Stimulated activated CD8-positive, alpha-beta memory T cell treated with anti-CD3 and anti-CD28 coated beads, Interleukin-4, amount 100 ng/mL, for 4 hours (primary cell): ENCODE measurements at regions not wholly inside any gene's neighbourhood (a gene's known extent, or its start where the extent isn't known, plus 50 kb on each side); places are given as distances from the start of the nearest gene placed in this dataset.

Experiments
- DNase-seq, 2 donors: peaks; one replicate each; pipeline ENCODE4 v3.0.0-alpha.2; 2020; ENCODE audit warnings: low read depth in 2 of 2, low spot score in 1 of 2

GRCh38 chr3:193754719-193755118 is 161.7 kb downstream of the OPA1 start:
- no peak for DNase-seq

DNA sequence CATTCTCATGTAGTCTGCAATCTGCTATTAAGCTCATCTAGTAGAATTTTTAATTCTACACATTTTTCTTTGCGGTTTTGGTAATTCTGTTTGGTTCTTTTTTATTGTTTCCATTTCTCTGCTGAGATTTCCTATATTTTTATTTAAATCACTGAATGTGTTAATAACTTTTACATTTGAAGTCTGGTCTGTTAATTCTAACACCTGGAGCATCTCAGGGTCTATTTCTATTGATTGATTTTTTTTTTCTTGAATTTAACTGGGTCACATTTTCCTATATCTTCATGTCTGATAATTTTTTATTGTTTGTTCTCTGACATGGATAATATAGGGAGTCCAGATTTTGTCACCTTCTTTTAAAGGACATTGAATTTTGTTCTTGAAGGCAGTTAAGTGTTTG is 163.5 kb downstream of the OPA1 start:
- DNase-seq: no peak

GRCh38 chr3:193757457-193757856 is 164.4 kb downstream of the OPA1 start:
- no peak for DNase-seq

DNA sequence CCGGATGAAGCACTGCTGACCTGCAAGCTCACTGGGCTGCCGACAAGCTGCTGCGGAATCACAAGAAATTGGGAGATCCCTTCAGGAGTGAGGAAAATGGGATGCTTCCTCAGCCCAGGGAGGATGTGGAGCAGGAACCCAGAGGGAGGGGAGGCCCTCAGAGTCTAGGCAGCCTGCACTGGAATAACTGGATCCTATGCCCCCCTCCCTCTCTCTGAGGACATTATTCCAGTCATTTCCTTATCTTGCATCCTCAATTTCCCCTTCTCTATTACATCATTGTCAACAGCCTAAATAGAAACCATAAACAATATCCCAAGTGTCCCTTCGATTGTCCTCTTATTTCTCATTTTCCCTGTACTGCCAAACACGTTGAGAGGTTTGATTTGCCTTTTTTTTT is 169.0 kb downstream of the OPA1 start:
- DNase-seq: no peak

- no peak for DNase-seq
Measured at GRCh38 chr3:193762657-193763056, 169.6 kb downstream of the OPA1 start.

GRCh38 chr3:193764959-193765358 is 172.0 kb downstream of the OPA1 start:
- no peak for DNase-seq

- DNase-seq: no peak
Measured at GRCh38 chr3:193767353-193768069, 174.5 kb downstream of the OPA1 start.

DNA sequence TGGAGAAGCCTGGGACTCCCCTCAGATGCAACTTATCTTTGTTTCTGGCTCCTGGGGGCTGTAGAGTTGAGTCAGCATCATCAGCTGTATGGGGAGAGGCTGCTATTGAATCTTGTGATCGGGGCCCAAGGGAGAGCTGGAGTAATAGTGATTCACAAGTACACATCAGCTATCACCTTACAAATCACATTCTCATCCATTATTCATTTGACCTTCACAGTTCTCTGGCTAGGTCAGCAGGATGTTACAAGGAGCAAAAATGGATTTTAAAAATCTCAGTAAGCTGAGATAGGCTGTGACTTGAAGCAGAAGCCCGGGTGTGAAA is 175.0 kb downstream of the OPA1 start:
- DNase-seq: no peak

- no peak for DNase-seq
Measured at GRCh38 chr3:193769437-193769836, 176.4 kb downstream of the OPA1 start.

- no peak for DNase-seq
Measured at GRCh38 chr3:193771011-193771652, 178.1 kb downstream of the OPA1 start.

DNA sequence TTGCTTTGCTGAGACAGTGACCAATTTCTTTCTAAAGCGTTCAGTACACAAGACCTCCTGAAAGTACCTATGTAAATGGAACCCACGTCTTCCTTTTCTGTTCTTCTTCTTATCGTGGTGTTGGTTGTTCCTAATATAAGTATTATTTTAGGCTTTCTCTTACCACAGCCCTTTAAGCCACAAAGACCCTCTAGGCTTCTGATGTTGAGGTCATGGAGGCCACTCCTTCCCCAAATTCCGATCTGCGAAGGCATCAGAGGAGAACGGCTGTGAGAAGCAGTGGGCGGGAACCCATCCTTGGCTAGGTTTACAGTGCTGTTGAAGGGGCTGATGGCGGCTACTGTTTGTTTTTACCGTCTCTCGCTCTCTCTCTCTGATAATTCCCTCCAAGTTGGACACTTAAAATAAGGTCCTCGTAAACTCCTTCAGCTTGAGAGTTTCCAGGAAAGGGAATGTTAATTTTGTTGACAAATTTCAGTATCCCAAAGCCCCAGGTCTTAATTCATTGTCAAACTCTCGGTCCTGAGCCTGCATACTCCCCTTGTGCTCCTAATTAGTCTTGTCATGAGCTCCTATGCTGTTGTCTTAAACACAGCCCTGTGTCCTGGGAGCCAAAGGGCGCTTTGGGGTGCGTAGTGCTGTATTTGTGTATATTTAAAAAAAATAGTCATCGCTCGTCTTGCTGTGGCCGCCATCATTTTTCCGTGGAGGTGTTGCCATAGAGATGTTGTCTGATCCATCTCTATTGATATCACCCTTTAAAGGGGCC is 178.8 kb downstream of the OPA1 start:
- no peak for DNase-seq

DNA sequence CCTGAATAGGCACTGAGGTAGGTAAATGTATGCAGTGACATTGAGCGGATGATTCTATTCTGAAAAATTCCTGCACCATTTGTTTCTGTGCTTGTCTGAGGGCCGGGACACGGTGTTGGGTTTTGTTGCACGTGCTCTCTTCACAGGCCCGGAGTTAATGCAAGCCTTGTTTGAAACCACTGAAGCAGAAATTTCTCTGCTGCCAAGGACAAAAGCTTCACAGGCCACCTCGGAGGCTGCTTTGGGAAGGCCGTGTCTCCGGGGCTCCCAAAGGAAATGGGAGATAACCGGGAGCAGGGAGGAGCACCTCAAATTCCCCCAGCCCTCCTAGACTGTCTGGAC is 179.4 kb downstream of the OPA1 start:
- no peak for DNase-seq

GRCh38 chr3:193773266-193774220 is 180.5 kb downstream of the OPA1 start:
- DNase-seq: no peak

- DNase-seq: no peak
Measured at GRCh38 chr3:193774272-193774915, 181.4 kb downstream of the OPA1 start.

GRCh38 chr3:193774916-193775285 is 181.9 kb downstream of the OPA1 start:
- no peak for DNase-seq

DNA sequence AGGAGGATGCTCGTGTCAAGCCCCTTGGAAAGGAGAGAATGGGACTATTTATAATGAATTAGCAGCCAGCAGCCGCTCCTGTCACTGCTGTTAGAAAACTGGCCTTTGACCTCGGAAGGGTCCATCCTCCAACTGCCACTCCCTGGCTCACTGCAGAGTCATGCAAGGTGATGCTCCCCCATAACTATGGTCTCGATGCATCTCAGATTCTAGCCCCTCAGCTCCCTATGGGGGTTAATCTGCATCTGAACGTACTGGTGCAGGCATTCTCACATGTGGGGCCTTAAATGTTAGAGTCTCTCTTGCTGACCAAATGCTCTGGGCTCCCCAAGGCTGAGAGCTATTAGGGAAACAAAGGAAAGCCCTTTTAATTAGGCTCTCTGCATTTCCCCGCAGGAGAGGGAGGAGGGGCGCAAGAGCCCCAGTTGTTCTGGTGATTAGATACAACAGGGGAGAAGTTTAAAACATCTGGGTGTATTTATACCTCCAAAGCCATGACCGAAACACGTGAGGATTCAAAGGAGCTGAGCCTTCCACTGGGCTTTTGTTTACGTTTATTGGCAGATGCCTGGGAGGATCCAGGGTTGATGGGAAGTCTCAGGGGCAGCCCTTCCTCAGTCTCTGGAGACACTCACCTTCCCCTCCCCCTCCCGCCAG is 182.5 kb downstream of the OPA1 start:
- DNase-seq: no peak

- no peak for DNase-seq
Measured at GRCh38 chr3:193776626-193777358, 183.8 kb downstream of the OPA1 start.

GRCh38 chr3:193777524-193777923 is 184.5 kb downstream of the OPA1 start:
- DNase-seq: no peak

DNA sequence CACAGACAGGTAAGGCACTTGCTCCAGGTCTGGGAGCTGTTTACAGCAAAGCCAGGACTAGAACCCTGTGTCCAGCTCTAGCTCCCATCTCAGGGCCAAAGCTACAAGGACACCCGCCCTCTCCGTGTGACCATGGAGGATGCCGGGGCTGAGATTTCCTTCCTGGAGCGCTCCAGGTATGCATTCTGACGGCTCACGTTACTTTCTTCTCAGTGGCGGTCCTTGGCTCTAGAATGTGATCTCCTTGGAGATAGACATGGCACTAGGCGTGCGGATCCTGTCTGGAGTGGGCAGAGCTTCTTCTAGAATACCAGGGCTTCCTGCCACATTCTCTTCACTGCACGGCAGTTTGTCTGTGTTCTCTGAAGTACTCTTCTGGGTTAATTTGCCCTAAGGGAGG is 185.7 kb downstream of the OPA1 start:
- DNase-seq: no peak

GRCh38 chr3:193779933-193780332 is 186.9 kb downstream of the OPA1 start:
- DNase-seq: no peak
